ENCODE measurements at regions not wholly inside any gene's neighbourhood (a gene's known extent, or its start where the extent isn't known, plus 50 kb on each side); places are given as distances from the start of the nearest gene placed in this dataset.

GRCh38 chr10:3404381-3404780 lies 231.8 kb upstream of the PITRM1 start:
- BruUV-seq (replicated peaks): no TSS peak
- Histone ChIP-seq H3K27me3 (replicated peaks; ENCODE audit: insufficient read depth, low read depth, low read length, poor library complexity) (no peaks in the 10 kb centered on the region), H3K9me3 (ENCODE audit: low read depth, low read length, poor library complexity, severe bottlenecking) (no peaks in the 10 kb centered on the region), H3K27ac (ENCODE audit: low read depth, low read length, poor library complexity, severe bottlenecking) (no peak overlapping the region), H3K36me3 (ENCODE audit: insufficient read depth, low read length, poor library complexity, severe bottlenecking) (no peaks in the 10 kb centered on the region), H3K4me3 (ENCODE audit: low read depth, low read length, poor library complexity, severe bottlenecking) (no peak overlapping the region), H3K4me1 (ENCODE audit: insufficient read depth, low read length, poor library complexity, severe bottlenecking) (peaks cover 23% of the 10 kb centered on the region)
- CTCF ChIA-PET: no interaction called here
- no peak for DNase-seq (ENCODE audit: low spot score)
- TF ChIP-seq, protein P1, sequence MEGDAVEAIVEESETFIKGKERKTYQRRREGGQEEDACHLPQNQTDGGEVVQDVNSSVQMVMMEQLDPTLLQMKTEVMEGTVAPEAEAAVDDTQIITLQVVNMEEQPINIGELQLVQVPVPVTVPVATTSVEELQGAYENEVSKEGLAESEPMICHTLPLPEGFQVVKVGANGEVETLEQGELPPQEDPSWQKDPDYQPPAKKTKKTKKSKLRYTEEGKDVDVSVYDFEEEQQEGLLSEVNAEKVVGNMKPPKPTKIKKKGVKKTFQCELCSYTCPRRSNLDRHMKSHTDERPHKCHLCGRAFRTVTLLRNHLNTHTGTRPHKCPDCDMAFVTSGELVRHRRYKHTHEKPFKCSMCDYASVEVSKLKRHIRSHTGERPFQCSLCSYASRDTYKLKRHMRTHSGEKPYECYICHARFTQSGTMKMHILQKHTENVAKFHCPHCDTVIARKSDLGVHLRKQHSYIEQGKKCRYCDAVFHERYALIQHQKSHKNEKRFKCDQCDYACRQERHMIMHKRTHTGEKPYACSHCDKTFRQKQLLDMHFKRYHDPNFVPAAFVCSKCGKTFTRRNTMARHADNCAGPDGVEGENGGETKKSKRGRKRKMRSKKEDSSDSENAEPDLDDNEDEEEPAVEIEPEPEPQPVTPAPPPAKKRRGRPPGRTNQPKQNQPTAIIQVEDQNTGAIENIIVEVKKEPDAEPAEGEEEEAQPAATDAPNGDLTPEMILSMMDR (conservative IDR thresholded peaks at IDR 0.05; ENCODE audit: low read depth, low read length): no peak
- no peak for TF ChIP-seq EZH2 (IDR thresholded peaks at IDR 0.05; ENCODE audit: borderline replicate concordance, low read depth, low read length, poor library complexity, severe bottlenecking)
- POLR2A ChIA-PET (ENCODE audit: low non-redundant PET): no interaction called here
- intact Hi-C loops (cut with micrococcal nuclease; ENCODE audit: unreplicated experiment): no loop called here

DNA sequence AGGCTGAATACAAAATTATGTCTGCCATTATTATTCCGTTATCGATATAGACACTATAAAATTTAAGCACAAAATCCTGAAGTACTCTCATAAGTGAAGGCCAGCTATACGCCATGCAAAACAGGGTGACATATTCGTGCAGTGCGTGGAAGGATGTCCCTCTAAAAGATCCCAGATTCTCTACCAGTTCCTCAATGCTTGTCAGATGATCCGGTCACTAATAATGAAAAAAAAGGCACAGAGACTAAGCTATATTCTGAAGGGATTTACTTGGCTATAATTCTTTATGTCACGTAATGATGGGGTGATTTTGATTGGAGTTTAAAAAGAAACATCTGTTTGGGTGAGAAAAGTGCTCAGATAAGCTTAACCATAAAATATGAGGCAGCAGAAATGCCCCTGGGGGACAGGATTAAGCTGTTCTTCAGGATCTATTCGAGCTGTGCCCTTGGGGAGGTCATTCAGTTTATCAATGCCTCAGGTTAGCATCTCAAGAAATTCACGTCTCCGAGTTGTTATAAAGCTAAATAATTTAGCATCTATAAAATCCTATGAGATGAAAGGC lies 229.7 kb upstream of the PITRM1 start:
- TF ChIP-seq, protein P1 (conservative IDR thresholded peaks at IDR 0.05; ENCODE audit: low read depth, low read length): no peak
- no peak for TF ChIP-seq EZH2 (IDR thresholded peaks at IDR 0.05; ENCODE audit: borderline replicate concordance, low read depth, low read length, poor library complexity, severe bottlenecking)
- intact Hi-C loops (cut with micrococcal nuclease; ENCODE audit: unreplicated experiment): no loop called here
- Histone ChIP-seq H3K9me3 (ENCODE audit: low read depth, low read length, poor library complexity, severe bottlenecking) (no peaks in the 10 kb centered on the region), H3K27ac (ENCODE audit: low read depth, low read length, poor library complexity, severe bottlenecking) (peak overlapping the region; percentile 29), H3K27me3 (replicated peaks; ENCODE audit: insufficient read depth, low read depth, low read length, poor library complexity) (no peaks in the 10 kb centered on the region), H3K4me1 (ENCODE audit: insufficient read depth, low read length, poor library complexity, severe bottlenecking) (peaks cover 23% of the 10 kb centered on the region), H3K4me3 (ENCODE audit: low read depth, low read length, poor library complexity, severe bottlenecking) (no peak overlapping the region), H3K36me3 (ENCODE audit: insufficient read depth, low read length, poor library complexity, severe bottlenecking) (no peaks in the 10 kb centered on the region)
- POLR2A ChIA-PET (ENCODE audit: low non-redundant PET): interaction anchor here (0.6 to 1.0 kb wide), 2 partner anchors 101 to 383 kb away, joined by 4 to 5 read pairs; partner anchors contain the start of gene KLF6
- DNase-seq (ENCODE audit: low spot score): peak; percentile 62
- no TSS peak for BruUV-seq (replicated peaks)
- CTCF ChIA-PET: interaction anchor here (0.6 kb wide), 1 partner anchor 305 kb away, joined by 6 read pairs; no protein-coding TSS in a partner anchor

GRCh38 chr10:3401491-3401938 lies 228.9 kb upstream of the PITRM1 start:
- no peak for DNase-seq (ENCODE audit: low spot score)
- CTCF ChIA-PET: no interaction called here
- Histone ChIP-seq H3K4me3 (ENCODE audit: low read depth, low read length, poor library complexity, severe bottlenecking) (no peak overlapping the region), H3K4me1 (ENCODE audit: insufficient read depth, low read length, poor library complexity, severe bottlenecking) (peaks cover 23% of the 10 kb centered on the region), H3K27me3 (replicated peaks; ENCODE audit: insufficient read depth, low read depth, low read length, poor library complexity) (no peaks in the 10 kb centered on the region), H3K36me3 (ENCODE audit: insufficient read depth, low read length, poor library complexity, severe bottlenecking) (no peaks in the 10 kb centered on the region), H3K9me3 (ENCODE audit: low read depth, low read length, poor library complexity, severe bottlenecking) (no peaks in the 10 kb centered on the region), H3K27ac (ENCODE audit: low read depth, low read length, poor library complexity, severe bottlenecking) (no peak overlapping the region)
- POLR2A ChIA-PET (ENCODE audit: low non-redundant PET): interaction anchor here (0.6 kb wide), 1 partner anchor 101 kb away, joined by 4 read pairs; no protein-coding TSS in a partner anchor
- BruUV-seq (replicated peaks): no TSS peak
- intact Hi-C loops (cut with micrococcal nuclease; ENCODE audit: unreplicated experiment): no loop called here
- no peak for TF ChIP-seq EZH2 (IDR thresholded peaks at IDR 0.05; ENCODE audit: borderline replicate concordance, low read depth, low read length, poor library complexity, severe bottlenecking)
- TF ChIP-seq, protein P1 (conservative IDR thresholded peaks at IDR 0.05; ENCODE audit: low read depth, low read length): no peak

Measured in A673 (cell line).